ENCODE measurements at regions not wholly inside any gene's neighbourhood (a gene's known extent, or its start where the extent isn't known, plus 50 kb on each side); places are given as distances from the start of the nearest gene placed in this dataset.

DNA sequence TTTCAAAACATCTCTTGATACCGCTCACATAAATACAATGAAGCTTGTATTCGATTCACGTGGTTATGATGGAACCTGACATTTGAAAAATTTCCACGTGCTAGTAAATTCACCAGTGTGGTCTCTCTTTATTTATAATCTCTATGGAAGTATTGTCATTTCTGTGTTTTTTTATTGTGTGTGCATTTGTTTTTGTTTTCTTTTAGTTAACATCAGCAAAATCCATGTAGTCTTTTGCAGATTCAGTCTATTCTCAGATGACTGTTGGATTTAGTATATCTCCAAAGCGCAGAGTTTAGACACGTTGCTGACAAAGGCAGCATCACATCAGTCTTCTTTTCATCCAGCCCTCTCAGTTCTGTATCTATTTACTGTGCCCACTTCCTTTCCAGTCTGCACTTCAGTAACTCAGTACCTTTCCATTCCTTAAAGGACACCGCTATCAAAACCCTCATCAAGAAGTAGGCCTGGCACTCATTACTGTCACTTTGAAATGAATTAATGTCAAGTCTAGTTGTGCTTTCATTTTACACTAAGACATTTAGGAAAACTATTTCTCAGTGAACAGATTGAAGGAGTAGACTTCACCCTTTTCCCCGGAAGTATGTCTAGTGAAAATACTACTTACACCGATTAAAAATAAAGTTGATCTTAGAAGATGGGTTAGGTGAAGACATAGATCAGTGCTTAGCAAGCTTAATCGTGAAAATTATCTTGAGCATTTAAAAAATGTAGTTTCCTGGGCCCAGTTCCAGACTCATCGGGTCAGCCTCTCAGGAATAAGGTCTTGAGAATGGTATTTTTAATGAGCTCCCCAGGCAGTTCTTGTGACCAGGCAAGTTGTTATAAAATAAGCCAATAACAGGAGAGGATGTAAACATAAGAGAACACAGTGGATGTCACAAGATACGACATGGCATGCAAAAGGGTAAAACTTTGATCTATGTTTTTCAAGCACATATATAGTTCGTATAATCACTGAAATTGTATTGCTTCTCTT is 506.8 kb upstream of the ZEB2 start:
- ATAC-seq (ENCODE audit: low read depth) (no peak), DNase-seq (no peak)
- Mint-ChIP-seq H3K27ac (no peak overlapping the region), H3K27me3 (no peaks in the 10 kb centered on the region), H3K9me3 (ENCODE audit: insufficient read depth) (no peaks in the 10 kb centered on the region), H3K4me3 (no peak overlapping the region), H3K4me1 (peaks cover 21% of the 10 kb centered on the region)
- Histone ChIP-seq H3K27ac (ENCODE audit: low read length in 2 of 2) (no peak overlapping the region), H3K9me3 (ENCODE audit: control extremely low read depth in 1 of 3, control insufficient read depth in 2 of 3, insufficient read depth in 1 of 3, low read length in 2 of 3) (no peaks in the 10 kb centered on the region), H2AFZ (ENCODE audit: insufficient read depth, low read depth, low read length, poor library complexity, severe bottlenecking) (no peak overlapping the region), H4K20me1 (ENCODE audit: control insufficient read depth, insufficient read depth, low read length, poor library complexity, severe bottlenecking) (no peaks in the 10 kb centered on the region), H3K79me2 (ENCODE audit: control insufficient read depth, insufficient read depth, low read length) (no peaks in the 10 kb centered on the region), H3K4me3 (ENCODE audit: control extremely low read depth in 1 of 5, extremely low read depth in 1 of 5, insufficient read depth in 1 of 5, low read depth in 2 of 5, low read length in 4 of 5) (no peak overlapping the region), H3K4me1 (ENCODE audit: control insufficient read depth in 2 of 2, insufficient read depth in 2 of 2, low read length in 2 of 2) (peaks cover 6 to 11% of the 10 kb centered on the region in 2 donors), H3K36me3 (replicated peaks in 1 of 2; ENCODE audit: control extremely low read depth in 1 of 2, control insufficient read depth in 1 of 2, extremely low read depth in 1 of 2, insufficient read depth in 2 of 2, low read length in 1 of 2) (no peaks in the 10 kb centered on the region), H3K4me2 (replicated peaks; ENCODE audit: low read depth, low read length, poor library complexity, severe bottlenecking) (no peak overlapping the region), H3K27me3 (replicated peaks in 1 of 4; ENCODE audit: control extremely low read depth in 1 of 4, control insufficient read depth in 3 of 4, insufficient read depth in 4 of 4, low read length in 3 of 4) (no peaks in the 10 kb centered on the region), H3K9ac (ENCODE audit: low read length) (no peak overlapping the region)
- TF ChIP-seq, protein P1, sequence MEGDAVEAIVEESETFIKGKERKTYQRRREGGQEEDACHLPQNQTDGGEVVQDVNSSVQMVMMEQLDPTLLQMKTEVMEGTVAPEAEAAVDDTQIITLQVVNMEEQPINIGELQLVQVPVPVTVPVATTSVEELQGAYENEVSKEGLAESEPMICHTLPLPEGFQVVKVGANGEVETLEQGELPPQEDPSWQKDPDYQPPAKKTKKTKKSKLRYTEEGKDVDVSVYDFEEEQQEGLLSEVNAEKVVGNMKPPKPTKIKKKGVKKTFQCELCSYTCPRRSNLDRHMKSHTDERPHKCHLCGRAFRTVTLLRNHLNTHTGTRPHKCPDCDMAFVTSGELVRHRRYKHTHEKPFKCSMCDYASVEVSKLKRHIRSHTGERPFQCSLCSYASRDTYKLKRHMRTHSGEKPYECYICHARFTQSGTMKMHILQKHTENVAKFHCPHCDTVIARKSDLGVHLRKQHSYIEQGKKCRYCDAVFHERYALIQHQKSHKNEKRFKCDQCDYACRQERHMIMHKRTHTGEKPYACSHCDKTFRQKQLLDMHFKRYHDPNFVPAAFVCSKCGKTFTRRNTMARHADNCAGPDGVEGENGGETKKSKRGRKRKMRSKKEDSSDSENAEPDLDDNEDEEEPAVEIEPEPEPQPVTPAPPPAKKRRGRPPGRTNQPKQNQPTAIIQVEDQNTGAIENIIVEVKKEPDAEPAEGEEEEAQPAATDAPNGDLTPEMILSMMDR (IDR thresholded peaks at IDR 0.05), result no peak
- TF ChIP-seq EZH2 (IDR thresholded peaks at IDR 0.05; ENCODE audit: borderline replicate concordance, insufficient read depth, low read depth, low read length, poor library complexity, severe bottlenecking), result no peak
- CTCF ChIA-PET, result interaction anchor here (0.6 kb wide), 1 partner anchor 104 kb away, joined by 6 read pairs; no protein-coding TSS in a partner anchor
- 84% methylated on average over 4 of the region's 13 CpGs for whole genome bisulfite sequencing (ENCODE audit: insufficient coverage)
- POLR2A ChIA-PET, result no interaction called here
- intact Hi-C loops (cut with micrococcal nuclease), result no loop called here

DNA sequence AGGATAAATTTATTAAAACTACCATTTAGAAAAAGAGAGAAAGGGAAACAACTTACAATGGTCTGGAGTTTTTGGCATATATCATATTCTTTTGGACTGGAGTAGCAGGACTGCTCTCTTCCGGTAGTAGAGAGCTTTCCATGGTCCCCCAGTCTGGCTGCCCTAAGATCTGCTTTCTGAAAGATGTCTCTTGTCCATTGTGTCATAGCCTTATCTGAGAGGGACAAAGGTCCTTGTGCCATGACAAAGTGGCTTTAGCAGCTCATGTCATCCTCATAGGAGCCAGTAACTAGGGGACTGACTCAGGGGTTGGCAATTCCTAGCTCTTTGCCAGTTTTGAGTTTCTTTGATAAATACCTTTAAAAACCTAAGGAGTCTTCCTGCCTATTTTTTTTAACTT is 505.5 kb upstream of the ZEB2 start:
- intact Hi-C loops (cut with micrococcal nuclease), result no loop called here
- Histone ChIP-seq H3K79me2 (ENCODE audit: control insufficient read depth, insufficient read depth, low read length) (no peaks in the 10 kb centered on the region), H3K9me3 (ENCODE audit: control extremely low read depth in 1 of 3, control insufficient read depth in 2 of 3, insufficient read depth in 1 of 3, low read length in 2 of 3) (no peaks in the 10 kb centered on the region), H3K4me1 (ENCODE audit: control insufficient read depth in 2 of 2, insufficient read depth in 2 of 2, low read length in 2 of 2) (peaks cover 6 to 11% of the 10 kb centered on the region in 2 donors), H3K4me3 (ENCODE audit: control extremely low read depth in 1 of 5, extremely low read depth in 1 of 5, insufficient read depth in 1 of 5, low read depth in 2 of 5, low read length in 4 of 5) (no peak overlapping the region), H3K27ac (ENCODE audit: low read length in 2 of 2) (no peak overlapping the region), H3K9ac (ENCODE audit: low read length) (no peak overlapping the region), H4K20me1 (ENCODE audit: control insufficient read depth, insufficient read depth, low read length, poor library complexity, severe bottlenecking) (no peaks in the 10 kb centered on the region), H2AFZ (ENCODE audit: insufficient read depth, low read depth, low read length, poor library complexity, severe bottlenecking) (no peak overlapping the region), H3K36me3 (replicated peaks in 1 of 2; ENCODE audit: control extremely low read depth in 1 of 2, control insufficient read depth in 1 of 2, extremely low read depth in 1 of 2, insufficient read depth in 2 of 2, low read length in 1 of 2) (no peaks in the 10 kb centered on the region), H3K27me3 (replicated peaks in 1 of 4; ENCODE audit: control extremely low read depth in 1 of 4, control insufficient read depth in 3 of 4, insufficient read depth in 4 of 4, low read length in 3 of 4) (no peaks in the 10 kb centered on the region), H3K4me2 (replicated peaks; ENCODE audit: low read depth, low read length, poor library complexity, severe bottlenecking) (no peak overlapping the region)
- Mint-ChIP-seq H3K4me3 (no peak overlapping the region), H3K27me3 (no peaks in the 10 kb centered on the region), H3K4me1 (peaks cover 22% of the 10 kb centered on the region), H3K27ac (no peak overlapping the region), H3K9me3 (ENCODE audit: insufficient read depth) (no peaks in the 10 kb centered on the region)
- POLR2A ChIA-PET, result no interaction called here
- 100% methylated on average over 1 of the region's 1 CpG for WGBS (ENCODE audit: insufficient coverage)
- no peak for DNase-seq
- ATAC-seq (ENCODE audit: low read depth), result no peak
- CTCF ChIA-PET, result no interaction called here
- no peak for TF ChIP-seq EZH2 (IDR thresholded peaks at IDR 0.05; ENCODE audit: borderline replicate concordance, insufficient read depth, low read depth, low read length, poor library complexity, severe bottlenecking)
- TF ChIP-seq, protein P1 (IDR thresholded peaks at IDR 0.05), result no peak
